Cardiac septum (tissue), 1 donor: ENCODE measurements at regions not wholly inside any gene's neighbourhood (a gene's known extent, or its start where the extent isn't known, plus 50 kb on each side); places are given as distances from the start of the nearest gene placed in this dataset.
"Not testable (repeated sequence)": the region's sequence is repeated elsewhere in the genome, so short reads cannot be mapped to it uniquely, and the experiment has no call there.

Experiments
- DNase-seq: peaks from one replicate; pipeline ENCODE4 v3.0.0-alpha.2; 2020; ENCODE audit warnings: low spot score
- intact Hi-C: fragments of 100-400 bp; cut with DNase I; formaldehyde crosslinking; loops from one replicate; pipeline ENCODE4 v1.14.0; 2022
- donor health status: DM: no; HTN: no; CAD: no.

DNA sequence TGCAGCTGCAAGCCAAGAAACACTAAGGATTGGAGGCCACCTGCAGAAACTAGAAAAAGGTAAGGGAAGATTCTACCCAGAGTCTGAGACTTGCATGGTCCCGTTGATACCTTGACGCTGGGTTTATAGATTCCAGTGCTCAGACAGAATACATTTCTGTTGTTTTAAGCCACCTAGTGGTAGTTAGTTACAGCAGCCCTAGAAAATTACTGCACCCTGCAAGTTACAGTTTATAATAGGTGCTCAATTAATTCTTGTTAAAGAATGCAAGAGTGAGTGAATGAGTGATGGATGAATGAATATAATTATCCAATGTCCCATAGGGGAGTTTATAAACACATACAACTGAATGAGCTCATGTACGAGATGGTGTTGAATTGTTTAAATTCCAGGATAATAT lies 453.1 kb upstream of the SLC35B3 start:
- DNase-seq = no peak
- intact Hi-C loops = no loop called here

DNA sequence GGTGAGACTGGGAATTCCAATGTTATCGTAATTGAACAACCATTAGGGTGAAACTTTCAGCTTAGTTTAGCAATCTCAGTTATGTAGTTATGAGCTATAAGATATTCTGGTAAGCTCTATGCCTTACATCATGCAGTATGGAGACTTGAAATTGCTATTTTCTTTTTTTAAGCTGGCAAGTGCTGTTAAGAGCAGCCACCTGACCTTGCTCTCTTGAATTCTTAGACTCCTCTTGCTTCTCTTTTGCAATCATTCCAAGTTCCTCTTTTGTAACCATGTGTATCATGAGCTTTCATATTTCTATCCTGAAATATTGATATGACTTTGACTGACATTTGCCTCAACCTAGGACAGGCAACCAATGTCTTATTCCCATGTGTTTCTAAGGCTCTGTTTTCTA lies 446.3 kb upstream of the SLC35B3 start:
- intact Hi-C loops = no loop called here
- no peak for DNase-seq

DNA sequence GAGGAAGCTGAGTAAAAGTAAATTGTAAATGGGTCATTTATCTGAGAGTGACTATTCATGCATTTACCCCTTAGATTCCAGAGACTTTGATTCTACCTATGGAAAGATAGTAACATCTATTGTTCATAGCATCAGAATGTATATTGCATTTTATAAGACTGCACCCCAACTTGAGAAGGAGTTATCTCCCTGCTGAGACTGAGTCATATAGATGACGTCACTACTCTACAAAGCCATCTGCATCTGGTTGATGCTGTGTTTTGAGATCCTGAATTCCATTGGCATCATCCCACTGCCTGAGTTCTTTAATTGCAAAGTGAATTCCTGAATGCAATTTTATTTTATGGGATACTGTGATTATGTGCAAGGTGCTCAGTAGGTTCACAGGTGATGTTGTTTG lies 444.0 kb upstream of the SLC35B3 start:
- intact Hi-C loops = no loop called here

DNA sequence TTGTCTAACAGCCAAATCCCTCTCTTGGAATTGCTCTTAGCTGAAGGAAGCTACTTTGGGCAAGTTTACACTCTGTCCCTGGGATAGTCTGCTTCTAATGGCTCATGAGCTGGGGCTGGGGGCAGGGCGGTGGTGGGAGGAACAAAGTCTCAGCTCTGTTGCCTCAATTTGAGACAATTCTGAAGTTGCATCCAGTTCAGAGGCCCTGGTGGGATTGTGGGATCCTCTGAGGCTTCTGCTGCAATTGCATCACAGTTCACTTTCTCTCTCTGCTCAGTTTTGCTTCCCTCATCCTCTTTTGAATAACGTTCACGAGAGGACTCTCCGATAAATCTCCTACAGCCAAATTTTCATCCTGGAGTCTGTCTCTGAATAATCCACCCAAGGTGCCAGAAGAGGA lies 440.6 kb upstream of the SLC35B3 start:
- no peak for DNase-seq
- intact Hi-C loops = no loop called here

More for the DNA sequence above, 444.0 kb upstream of the SLC35B3 start:
- DNase-seq = no peak

DNA sequence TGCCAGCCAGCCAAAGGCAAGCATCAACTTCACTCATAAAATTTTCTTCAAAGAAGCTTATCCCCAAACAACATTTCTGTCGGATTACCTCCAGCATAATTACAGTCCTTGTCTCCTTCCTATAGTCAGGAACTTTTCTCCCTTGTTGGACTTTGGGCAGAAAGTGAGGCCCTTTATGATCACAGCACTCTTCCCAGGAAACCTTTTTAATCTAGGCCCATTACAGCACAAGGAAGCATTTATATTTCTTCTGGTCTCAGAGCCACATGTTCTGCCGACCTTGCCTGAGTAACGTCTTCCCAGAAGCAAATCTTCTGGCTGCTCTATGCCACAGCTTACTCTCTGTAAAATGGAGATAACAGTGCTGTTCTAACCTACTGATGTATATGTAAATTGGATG lies 437.2 kb upstream of the SLC35B3 start:
- DNase-seq = no peak

DNA sequence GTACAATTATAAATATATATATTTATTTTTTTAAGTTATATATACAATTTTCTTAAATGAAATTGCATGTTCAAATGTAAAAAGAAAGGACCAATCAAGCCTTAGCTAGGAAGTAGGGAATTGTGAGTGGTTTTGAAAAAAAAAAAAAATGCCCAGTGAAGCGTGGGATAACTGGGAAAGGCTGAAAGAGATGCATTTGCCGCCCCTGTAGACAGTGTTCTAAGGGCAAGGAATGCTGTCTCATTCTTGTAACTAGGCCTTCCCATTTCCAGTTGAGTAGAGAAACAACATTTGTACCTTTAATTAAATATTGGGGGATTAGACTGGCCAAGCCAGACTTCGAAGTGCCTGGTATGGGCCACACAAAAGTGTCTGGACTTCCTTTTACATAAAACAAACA lies 430.1 kb upstream of the SLC35B3 start:
- intact Hi-C loops = no loop called here
- DNase-seq = no peak

More for the DNA sequence above, 437.2 kb upstream of the SLC35B3 start:
- intact Hi-C loops = no loop called here

DNA sequence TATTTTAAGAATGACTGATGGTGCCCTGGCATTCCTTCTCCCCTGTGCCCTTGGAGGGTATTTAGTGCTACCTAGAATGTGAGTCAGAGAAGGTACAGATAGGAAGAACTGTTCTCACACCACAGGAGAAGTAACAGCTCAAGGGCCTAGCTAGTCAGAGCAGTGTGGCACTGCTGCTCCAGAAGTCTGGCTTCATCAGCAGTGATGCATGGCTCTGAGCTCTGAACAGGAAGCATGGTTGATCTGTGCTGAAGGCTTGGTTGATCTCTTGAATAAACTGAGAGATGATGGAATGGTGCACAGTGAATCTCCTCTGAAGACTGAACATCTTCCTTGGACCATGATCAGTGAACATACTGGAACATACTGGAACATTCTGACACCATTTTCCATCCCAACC lies 425.3 kb upstream of the SLC35B3 start:
- DNase-seq = no peak
- intact Hi-C loops = no loop called here

DNA sequence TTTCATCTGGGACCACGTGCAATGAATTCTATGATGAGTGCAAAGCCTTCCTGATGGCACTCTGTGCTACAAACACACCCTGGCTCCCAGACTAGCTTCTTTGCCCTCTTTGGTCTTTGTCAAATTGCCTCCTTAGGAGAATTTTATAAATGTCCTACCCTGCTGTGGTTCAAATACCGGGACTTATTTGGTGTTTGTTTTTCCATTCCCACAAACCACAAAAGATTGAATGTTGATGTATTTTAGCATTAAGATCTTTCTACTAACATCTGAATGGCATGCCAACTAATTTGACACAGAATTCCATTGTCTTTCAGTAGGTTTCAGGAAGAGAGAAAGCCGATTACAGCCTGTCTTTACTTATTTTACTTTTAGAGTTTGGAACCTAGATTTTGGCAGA lies 424.2 kb upstream of the SLC35B3 start:
- no peak for DNase-seq

DNA sequence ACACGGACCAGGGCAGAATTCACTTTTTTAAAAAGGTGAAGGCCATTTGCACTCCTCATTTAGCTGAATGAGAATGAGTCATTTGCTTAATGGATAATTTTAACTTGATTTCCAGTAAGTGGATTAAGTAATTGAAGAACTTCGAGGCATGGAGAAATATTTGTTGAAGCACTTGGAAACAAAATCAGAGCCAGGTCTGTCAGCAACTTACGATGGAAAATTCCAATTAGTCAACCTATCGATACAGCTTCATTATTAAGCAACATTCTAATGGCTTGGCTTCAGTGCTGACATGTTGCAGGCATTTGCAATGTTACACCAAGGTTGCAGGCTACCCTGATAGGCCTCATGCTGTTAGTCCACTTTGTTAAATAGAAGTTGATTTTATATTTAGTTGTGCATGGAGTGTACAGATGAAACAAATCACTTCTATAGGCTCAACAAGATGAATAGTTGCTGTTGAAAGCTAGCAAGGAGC lies 423.5 kb upstream of the SLC35B3 start:
- intact Hi-C loops = no loop called here
- no peak for DNase-seq

More for the DNA sequence above, 424.2 kb upstream of the SLC35B3 start:
- intact Hi-C loops = no loop called here

DNA sequence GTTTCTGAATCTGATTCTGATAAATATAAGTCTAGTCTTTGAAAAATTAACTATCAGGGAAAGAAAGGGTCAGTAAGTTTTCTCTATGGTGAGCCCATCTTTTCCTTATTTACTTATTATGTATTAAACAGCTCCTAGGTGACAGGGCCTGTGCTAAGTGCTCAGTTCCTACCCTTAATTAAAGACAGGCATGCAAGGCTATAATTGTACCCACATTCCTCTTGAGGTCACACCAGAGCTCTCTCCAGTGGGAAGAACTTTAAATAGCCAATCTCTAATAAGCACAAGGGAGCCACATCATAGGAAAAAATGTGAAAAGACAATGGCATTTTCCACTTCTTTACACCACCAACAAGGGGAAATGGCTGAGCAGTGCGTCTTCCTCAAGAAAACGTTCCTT lies 421.8 kb upstream of the SLC35B3 start:
- intact Hi-C loops = no loop called here
- DNase-seq = no peak

DNA sequence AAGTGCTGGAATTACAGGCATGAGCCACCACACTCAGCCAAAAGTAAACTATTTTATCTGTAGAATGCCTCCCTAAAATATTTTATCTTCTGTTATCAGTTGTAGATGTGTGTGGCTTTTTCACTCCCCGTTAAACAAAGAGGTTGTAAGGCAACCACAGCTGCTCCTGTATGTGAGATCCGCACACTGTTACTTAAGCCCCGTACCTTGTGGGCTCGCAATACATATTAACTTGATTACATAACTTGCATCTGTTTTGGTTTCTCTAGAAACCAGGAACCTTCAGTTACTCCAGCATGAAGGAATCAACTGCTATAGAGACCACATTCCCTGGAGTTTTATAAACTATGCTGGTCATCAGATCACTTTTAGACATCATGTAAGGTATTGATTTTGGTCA lies 420.1 kb upstream of the SLC35B3 start:
- DNase-seq = no peak
- intact Hi-C loops = no loop called here

DNA sequence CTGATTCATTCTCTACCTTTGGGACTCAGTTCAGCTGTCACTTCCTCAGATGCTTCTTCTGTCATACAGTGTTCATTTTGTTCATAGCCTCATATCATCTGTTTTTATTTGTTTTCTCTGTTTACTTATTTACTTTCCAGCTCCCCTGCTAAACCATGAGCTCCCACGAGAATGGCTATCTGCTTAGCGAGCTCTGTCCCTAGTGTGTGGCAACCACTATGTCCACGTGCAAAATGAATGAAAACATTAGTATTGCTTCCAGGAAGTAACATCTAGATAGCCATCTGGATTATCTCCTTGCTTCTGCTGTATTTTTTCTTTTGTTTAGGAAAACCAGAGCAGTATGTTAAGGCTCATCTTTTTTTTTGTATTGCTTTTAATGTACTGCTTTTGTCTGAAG lies 417.0 kb upstream of the SLC35B3 start:
- no peak for DNase-seq
- intact Hi-C loops = no loop called here

DNA sequence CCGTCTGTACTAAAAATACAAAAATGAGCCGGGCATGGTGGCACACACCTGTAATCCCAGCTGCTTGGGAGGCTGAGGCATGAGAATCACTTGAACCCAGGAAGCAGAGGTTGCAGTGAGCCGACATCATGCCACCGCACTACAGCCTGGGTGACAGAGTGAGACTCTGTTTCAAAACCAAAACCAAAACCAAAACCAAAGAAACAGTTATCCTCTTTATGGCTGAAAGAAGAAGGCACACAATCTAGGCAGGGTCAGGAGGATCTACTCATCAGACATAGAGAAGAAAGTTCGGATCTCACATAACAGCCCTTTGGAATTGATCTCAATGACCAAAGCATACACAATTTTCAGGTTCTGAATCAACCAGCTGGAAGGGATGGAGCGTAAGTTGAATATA lies 411.3 kb upstream of the SLC35B3 start:
- DNase-seq, intact Hi-C loops: not testable (repeated sequence)

DNA sequence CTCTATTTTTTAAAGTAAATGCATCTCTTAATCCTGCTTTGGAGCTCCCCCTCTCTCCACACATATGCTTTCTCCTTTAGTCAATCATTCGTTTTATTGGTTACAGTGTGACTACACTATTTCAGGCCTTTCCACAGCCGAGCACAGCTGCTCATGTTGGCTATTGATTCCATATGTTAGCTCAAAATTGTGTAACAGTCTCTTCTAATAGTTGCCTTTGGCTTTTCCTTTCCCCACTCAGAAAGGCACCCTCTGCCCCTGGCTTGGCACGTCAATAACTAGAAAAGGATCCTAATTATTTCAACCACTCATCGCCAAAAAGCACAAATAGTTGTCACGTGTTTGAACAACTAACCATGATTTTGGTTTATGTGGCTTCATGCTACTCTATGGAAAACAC lies 410.3 kb upstream of the SLC35B3 start:
- no peak for DNase-seq
- intact Hi-C loops = no loop called here

DNA sequence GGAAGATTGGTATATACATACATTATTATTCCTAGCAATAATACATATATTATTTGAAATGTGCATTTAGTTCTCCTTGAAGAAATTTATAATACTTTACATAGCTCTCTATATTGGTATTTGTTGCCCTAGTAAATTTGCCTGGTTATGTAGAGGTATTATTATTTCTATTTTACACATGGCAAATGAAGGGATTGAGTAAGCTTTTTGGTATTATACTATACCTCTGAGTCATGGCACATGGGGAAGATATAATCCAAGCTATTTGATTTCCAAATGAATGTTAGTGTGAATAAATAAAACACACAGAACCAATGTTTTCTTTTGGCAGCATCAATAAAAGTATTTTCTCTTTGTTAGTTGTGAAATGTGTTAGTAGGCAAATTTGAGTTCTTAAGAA lies 409.6 kb upstream of the SLC35B3 start:
- no peak for DNase-seq
- intact Hi-C loops = no loop called here

DNA sequence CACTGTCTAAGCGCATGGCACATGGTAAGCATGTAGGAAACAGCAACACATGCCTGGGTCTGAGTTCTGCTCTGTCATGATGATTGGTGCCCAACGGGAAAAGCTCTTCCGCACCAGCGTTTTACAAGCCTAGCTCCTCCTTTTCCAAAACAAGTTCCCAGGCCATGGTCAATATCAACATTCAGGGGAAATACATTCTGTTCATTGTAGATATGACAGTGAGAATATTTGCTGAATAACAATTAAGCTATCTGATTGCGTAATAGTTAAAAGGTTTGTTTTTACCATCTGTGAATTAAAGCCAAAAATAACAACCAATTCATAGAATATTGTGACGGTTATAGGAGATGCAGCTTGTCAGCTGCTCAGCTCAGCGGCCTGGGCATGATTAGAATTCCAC lies 404.3 kb upstream of the SLC35B3 start:
- intact Hi-C loops = no loop called here
- DNase-seq = no peak

DNA sequence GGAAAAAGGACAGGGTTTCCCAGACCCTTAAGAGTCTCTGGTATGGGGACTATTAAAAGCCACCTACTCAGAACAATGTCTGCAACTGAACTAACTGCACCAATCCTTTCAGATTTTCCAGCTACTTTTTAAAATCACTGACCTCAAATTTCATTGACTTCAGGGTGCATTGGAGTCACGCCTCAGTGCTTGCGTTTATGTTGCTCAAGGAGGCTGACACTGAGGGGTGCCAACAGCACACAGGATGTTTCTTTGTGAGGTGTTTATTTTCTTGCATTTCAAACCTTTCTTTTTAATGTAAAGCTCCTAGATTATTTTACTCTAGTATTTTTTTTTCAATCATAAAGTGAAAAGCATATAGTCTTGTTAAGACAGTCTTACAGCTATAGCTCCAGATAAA lies 402.0 kb upstream of the SLC35B3 start:
- intact Hi-C loops = no loop called here

DNA sequence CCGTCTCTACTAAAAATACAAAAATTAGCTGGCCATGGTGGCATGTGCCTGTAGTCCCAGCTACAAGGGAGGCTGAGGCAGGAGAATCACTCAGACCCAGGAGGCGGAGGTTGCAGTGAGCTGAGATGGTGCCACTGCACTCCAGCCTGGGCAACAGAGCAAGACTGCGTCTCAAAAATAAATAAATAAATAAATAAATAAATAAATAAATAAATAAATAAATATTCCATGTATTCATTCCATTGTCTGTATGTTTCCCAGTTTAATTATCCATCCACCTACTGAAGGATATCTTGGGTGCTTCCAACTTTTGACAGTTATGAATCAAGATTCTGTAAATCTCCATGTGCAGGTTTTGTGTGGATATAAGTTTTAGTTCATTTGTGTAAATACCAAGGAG lies 397.4 kb upstream of the SLC35B3 start:
- intact Hi-C loops, DNase-seq: not testable (repeated sequence)

More for the DNA sequence above, 402.0 kb upstream of the SLC35B3 start:
- DNase-seq = no peak

DNA sequence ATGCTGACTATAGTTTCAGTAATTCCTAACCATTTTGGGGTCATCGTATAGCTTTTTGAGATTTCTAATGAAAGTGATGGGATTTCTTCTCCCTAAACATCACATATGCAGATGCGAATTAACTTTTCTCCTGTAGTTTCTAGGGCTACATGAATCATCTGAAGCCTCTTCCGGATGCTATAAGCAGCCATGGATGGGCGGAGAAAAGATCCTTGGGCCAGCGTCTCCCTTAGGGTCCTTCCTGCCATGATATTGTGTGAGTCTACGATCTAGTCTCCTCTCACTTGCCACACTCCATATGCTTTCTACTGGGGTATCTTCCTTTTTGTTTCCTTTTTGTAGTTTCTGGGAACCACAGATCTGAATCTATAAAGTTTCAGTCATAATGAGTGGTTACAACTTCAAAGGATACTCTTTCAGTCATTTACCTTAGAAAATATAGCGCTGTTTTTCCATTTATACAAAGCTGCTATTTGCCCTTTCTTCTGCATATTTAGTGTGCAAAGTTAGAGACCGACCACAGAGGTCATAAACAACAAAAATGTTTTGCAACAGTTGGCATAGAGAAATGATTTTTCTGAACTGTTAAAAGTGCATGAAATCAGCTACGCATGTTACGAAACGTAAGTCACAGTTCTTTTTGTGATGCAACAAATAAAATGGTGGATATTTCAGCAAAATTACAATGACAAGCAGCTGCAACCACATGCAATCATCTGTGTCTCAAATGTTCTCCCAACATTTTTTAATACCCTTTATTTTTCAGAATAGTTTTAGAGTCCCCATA lies 396.2 kb upstream of the SLC35B3 start:
- no peak for DNase-seq
- intact Hi-C loops = no loop called here

DNA sequence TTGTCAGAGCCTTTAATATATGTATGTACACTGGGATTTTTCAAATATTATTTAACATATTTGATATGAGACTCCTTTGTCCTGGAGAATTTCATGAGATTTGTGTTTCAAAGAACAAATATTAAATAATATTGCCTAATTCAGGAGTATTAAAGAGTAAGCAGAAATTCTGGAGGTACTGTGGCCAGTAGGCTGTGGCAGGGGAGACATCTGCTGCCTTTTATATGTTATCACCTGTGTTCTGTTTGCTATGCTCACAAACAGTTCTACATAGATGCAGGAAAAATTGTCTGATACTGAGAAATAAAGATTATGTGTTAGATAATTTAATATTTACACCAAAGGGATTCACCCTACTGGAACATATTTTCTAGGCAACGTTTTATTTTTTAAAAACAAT lies 395.4 kb upstream of the SLC35B3 start:
- no peak for DNase-seq
- intact Hi-C loops = no loop called here

DNA sequence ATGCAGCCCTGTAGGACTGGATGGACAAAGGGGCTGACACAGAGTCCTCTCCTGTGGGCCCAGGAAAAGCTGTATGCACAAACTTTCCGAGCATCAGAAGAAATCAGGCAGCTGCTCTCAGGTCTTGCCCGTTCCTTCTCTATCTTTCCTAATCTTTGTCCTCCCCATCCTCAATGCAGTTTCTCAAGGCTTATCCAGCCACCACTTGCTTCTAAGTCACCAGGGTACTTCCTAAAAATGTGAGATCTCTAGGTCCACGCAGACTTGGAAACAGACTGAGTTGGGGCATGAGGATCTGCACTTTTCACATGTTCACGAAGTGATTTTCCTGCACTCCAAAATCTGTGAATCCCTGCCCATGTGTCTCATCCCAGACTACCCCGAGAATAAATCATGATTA lies 394.5 kb upstream of the SLC35B3 start:
- no peak for DNase-seq
- intact Hi-C loops = no loop called here

DNA sequence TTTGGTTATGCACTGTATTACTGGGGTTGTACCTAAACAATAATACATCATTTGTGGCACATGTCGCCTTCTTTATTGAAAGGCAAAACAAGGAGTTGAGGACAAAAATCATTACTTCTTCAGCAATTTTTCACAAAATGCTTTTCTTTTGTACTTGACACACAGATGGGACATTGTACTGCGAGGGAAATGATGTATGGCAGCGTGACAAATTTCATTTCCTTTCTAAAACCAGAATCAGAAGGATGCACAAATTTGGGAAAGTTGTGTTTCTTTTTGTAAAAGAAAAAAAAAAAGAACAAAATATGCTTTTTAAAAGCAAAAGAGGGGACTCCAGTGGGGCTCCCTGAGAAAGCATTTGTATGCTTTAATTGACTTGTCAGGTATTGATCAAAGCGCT lies 394.0 kb upstream of the SLC35B3 start:
- no peak for DNase-seq
- intact Hi-C loops = no loop called here
